Activated B cell treated with CpG ODN at 0.5 μM for 24 hours (primary cell): ENCODE measurements at regions not wholly inside any gene's neighbourhood (a gene's known extent, or its start where the extent isn't known, plus 50 kb on each side); places are given as distances from the start of the nearest gene placed in this dataset.
"Not testable (repeated sequence)": the region's sequence is repeated elsewhere in the genome, so short reads cannot be mapped to it uniquely, and the experiment has no call there.

ENCODE experiments used
- ATAC-seq: fragments of 200-7000 bp; cut with Tn5 transposase; one replicate; pipeline ENCODE4 v1.10.0; 2021; ENCODE audit warnings: low read depth, mild to moderate bottlenecking, moderate library complexity
- CTCF ChIA-PET: fragments of 350-600 bp; sonication (Branson Sonifier 250); formaldehyde crosslinking; loops from one replicate; lab custom pipeline; 2021; ENCODE audit warnings: antibody characterized with exemption; lab: Charles Lee
- POLR2A ChIA-PET: fragments of 350-600 bp; sonication (Branson Sonifier 250); formaldehyde crosslinking; loops from one replicate; lab custom pipeline; 2021; ENCODE audit warnings: antibody characterized with exemption; lab: Charles Lee
- DNase-seq: peaks from one replicate; pipeline ENCODE4 v3.0.0; 2022
- H3K27ac Mint-ChIP-seq: one replicate; pipeline ENCODE4 v1.8.0; 2020; ENCODE audit warnings: mixed read lengths
- H3K27me3 Mint-ChIP-seq: one replicate; pipeline ENCODE4 v1.8.0; 2021; ENCODE audit warnings: mixed read lengths
- H3K36me3 Mint-ChIP-seq: one replicate; pipeline ENCODE4 v1.8.0; 2021; ENCODE audit warnings: low read depth, mixed read lengths
- H3K4me1 Mint-ChIP-seq: one replicate; pipeline ENCODE4 v1.8.0; 2021; ENCODE audit warnings: mixed read lengths
- H3K4me3 Mint-ChIP-seq: one replicate; pipeline ENCODE4 v1.8.0; 2020; ENCODE audit warnings: mild to moderate bottlenecking, mixed read lengths
- H3K9me3 Mint-ChIP-seq: one replicate; pipeline ENCODE4 v1.8.0; 2020; ENCODE audit warnings: mixed read lengths
- intact Hi-C: fragments of 100-400 bp; cut with micrococcal nuclease; formaldehyde crosslinking; loops from one replicate; pipeline ENCODE4 v1.15.1; 2024
- TF ChIP-seq, protein P1 (sequence below): fragments of 200-600 bp; IDR thresholded peaks from one replicate; pipeline ENCODE4 v1.8.0; 2022; ENCODE audit warnings: antibody characterized with exemption, mild to moderate bottlenecking

- H3K27me3 Mint-ChIP-seq, result peaks cover 4% of the 10 kb centered on the region
- intact Hi-C loops, result loop anchor here (5.0 kb wide), 1 partner anchor 449 kb away; no protein-coding TSS in a partner anchor
- POLR2A ChIA-PET, result no interaction called here
- TF ChIP-seq, protein P1, sequence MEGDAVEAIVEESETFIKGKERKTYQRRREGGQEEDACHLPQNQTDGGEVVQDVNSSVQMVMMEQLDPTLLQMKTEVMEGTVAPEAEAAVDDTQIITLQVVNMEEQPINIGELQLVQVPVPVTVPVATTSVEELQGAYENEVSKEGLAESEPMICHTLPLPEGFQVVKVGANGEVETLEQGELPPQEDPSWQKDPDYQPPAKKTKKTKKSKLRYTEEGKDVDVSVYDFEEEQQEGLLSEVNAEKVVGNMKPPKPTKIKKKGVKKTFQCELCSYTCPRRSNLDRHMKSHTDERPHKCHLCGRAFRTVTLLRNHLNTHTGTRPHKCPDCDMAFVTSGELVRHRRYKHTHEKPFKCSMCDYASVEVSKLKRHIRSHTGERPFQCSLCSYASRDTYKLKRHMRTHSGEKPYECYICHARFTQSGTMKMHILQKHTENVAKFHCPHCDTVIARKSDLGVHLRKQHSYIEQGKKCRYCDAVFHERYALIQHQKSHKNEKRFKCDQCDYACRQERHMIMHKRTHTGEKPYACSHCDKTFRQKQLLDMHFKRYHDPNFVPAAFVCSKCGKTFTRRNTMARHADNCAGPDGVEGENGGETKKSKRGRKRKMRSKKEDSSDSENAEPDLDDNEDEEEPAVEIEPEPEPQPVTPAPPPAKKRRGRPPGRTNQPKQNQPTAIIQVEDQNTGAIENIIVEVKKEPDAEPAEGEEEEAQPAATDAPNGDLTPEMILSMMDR, result no peak
- H3K4me3 Mint-ChIP-seq, result no peak overlapping the region
- no peaks in the 10 kb centered on the region for H3K4me1 Mint-ChIP-seq
- H3K9me3 Mint-ChIP-seq, result no peaks in the 10 kb centered on the region
- DNase-seq (no peak), ATAC-seq (no peak)
- no peak overlapping the region for H3K27ac Mint-ChIP-seq
- no peaks in the 10 kb centered on the region for H3K36me3 Mint-ChIP-seq
- CTCF ChIA-PET, result no interaction called here
These were observed 141.9 kb downstream of the TSEN15 start for GRCh38 chr1:184193451-184193850.

DNA sequence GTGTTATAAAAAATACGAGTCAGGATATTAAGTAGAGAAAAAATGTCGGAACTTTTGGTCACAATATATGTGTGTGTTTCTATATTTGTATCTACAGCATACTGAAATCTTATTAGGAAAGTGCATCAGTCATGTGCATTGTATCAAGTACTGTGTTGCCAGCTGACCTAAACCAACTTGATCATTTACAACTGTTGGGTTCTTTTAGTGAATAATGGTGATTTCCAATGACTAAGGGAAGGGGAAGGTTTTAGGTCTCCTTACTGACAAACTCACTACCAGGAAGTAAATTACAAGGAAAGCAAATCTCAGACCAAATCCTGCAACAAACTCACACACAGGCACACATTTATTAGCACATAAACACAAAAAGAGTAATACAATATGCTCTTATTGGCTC, 142.7 kb downstream of the TSEN15 start:
- ChIA-PET CTCF (no interaction called here), POLR2A (no interaction called here)
- TF ChIP-seq, protein P1, result no peak
- no peak for DNase-seq
- intact Hi-C loops, result loop anchor here (5.0 kb wide), 1 partner anchor 448 kb away; no protein-coding TSS in a partner anchor
- Mint-ChIP-seq H3K4me1 (no peaks in the 10 kb centered on the region), H3K27me3 (peaks cover 3% of the 10 kb centered on the region), H3K36me3 (no peaks in the 10 kb centered on the region), H3K4me3 (no peak overlapping the region), H3K27ac (no peak overlapping the region), H3K9me3 (no peaks in the 10 kb centered on the region)
- no peak for ATAC-seq

GRCh38 chr1:184195722-184196121, 144.2 kb downstream of the TSEN15 start:
- intact Hi-C loops, POLR2A ChIA-PET, CTCF ChIA-PET: not testable (repeated sequence)

GRCh38 chr1:184197831-184198230, 146.3 kb downstream of the TSEN15 start:
- H3K4me3 Mint-ChIP-seq, result no peak overlapping the region
- peaks cover 5% of the 10 kb centered on the region for H3K27me3 Mint-ChIP-seq
- no peaks in the 10 kb centered on the region for H3K9me3 Mint-ChIP-seq
- ChIA-PET POLR2A (no interaction called here), CTCF (no interaction called here)
- ATAC-seq, result no peak
- no peaks in the 10 kb centered on the region for H3K36me3 Mint-ChIP-seq
- H3K4me1 Mint-ChIP-seq, result no peaks in the 10 kb centered on the region
- DNase-seq, result no peak
- intact Hi-C loops, result no loop called here
- H3K27ac Mint-ChIP-seq, result no peak overlapping the region
- TF ChIP-seq, protein P1, result no peak

More at GRCh38 chr1:184195722-184196121, 144.2 kb downstream of the TSEN15 start:
- H3K27ac Mint-ChIP-seq, H3K4me3 Mint-ChIP-seq, H3K27me3 Mint-ChIP-seq, ATAC-seq, DNase-seq, H3K9me3 Mint-ChIP-seq, H3K36me3 Mint-ChIP-seq, H3K4me1 Mint-ChIP-seq: not testable (repeated sequence)

DNA sequence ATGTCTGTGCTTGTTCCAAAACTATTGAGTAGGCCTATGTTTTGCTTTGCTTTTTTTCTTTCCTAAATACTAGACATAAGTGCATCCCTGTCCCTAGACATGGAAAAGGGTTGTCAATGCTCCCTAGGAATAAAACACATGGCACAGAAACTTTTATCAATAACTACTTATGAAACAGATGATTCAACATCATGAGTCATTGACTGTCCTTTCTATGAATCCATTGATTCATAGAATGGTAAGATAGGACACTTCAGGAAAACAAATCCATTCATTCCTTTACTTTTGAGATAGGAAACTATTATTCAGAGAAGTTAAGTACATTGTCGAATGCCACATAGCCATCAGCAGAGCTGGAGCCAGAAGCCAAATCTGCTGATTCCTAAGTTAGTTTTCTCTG, 147.5 kb downstream of the TSEN15 start:
- ATAC-seq, result no peak
- Mint-ChIP-seq H3K36me3 (no peaks in the 10 kb centered on the region), H3K4me3 (no peak overlapping the region), H3K9me3 (no peaks in the 10 kb centered on the region), H3K27ac (no peak overlapping the region), H3K4me1 (no peaks in the 10 kb centered on the region), H3K27me3 (peaks cover 2% of the 10 kb centered on the region)
- TF ChIP-seq, protein P1, result no peak
- ChIA-PET POLR2A (no interaction called here), CTCF (no interaction called here)
- intact Hi-C loops, result no loop called here
- DNase-seq, result no peak
